HepG2 (cell line): ENCODE measurements at regions not wholly inside any gene's neighbourhood (a gene's known extent, or its start where the extent isn't known, plus 50 kb on each side); places are given as distances from the start of the nearest gene placed in this dataset.

ENCODE experiments used
- AHR ChIP-seq: IDR thresholded peaks from 2 replicates; pipeline ENCODE4 v1.6.1; 2018; ENCODE audit warnings: missing genetic modification reagents, missing compliant biosample characterization
- FIP1L1 ChIP-seq: fragments of 200-400 bp; formaldehyde crosslinking; IDR thresholded peaks from 2 replicates; pipeline ENCODE4 v1.6.1; 2018; ENCODE audit warnings: low read depth, mild to moderate bottlenecking, low read length, moderate library complexity, borderline replicate concordance; ENCODE audit not compliant: insufficient read depth
- HDAC1 ChIP-seq: sonication (generic); formaldehyde crosslinking; IDR thresholded peaks from 2 replicates; pipeline ENCODE4 v1.5.1; 2020; ENCODE audit warnings: mild to moderate bottlenecking, missing genetic modification reagents
- HDAC6 ChIP-seq: fragments of 200-600 bp; sonication (generic); IDR thresholded peaks from 2 replicates; pipeline ENCODE4 v1.7.0; 2017; ENCODE audit warnings: mild to moderate bottlenecking, antibody characterized with exemption, low read length, low read depth
- HIVEP1 ChIP-seq: sonication (generic); formaldehyde crosslinking; IDR thresholded peaks from 2 replicates; pipeline ENCODE4 v1.4.0; 2020; ENCODE audit warnings: mild to moderate bottlenecking, missing genetic modification reagents
- RFXANK ChIP-seq: IDR thresholded peaks from 2 replicates; pipeline ENCODE4 v1.6.1; 2016
- STAT5B ChIP-seq: sonication (generic); formaldehyde crosslinking; IDR thresholded peaks from 2 replicates; pipeline ENCODE4 v1.4.0; 2020; ENCODE audit warnings: missing genetic modification reagents
- SYNCRIP ChIP-seq: fragments of 200-400 bp; formaldehyde crosslinking; IDR thresholded peaks from 2 replicates; pipeline ENCODE4 v1.6.1; 2018; ENCODE audit warnings: mild to moderate bottlenecking, low read depth, low read length; ENCODE audit not compliant: insufficient read depth
- TEAD2 ChIP-seq: sonication (generic); formaldehyde crosslinking; IDR thresholded peaks from 2 replicates; pipeline ENCODE4 v1.9.0; 2021; ENCODE audit warnings: missing genetic modification reagents
- THAP11 ChIP-seq: IDR thresholded peaks from 2 replicates; pipeline ENCODE4 v1.6.1; 2016; ENCODE audit warnings: missing biosample characterization, missing genetic modification reagents
- ZNF224 ChIP-seq: sonication (generic); formaldehyde crosslinking; IDR thresholded peaks from 2 replicates; pipeline ENCODE4 v1.5.0; 2020; ENCODE audit warnings: mild to moderate bottlenecking, missing genetic modification reagents
- ZNF501 ChIP-seq: sonication (generic); formaldehyde crosslinking; IDR thresholded peaks from 2 replicates; pipeline ENCODE4 v1.5.1; 2020; ENCODE audit warnings: mild to moderate bottlenecking, moderate library complexity, missing genetic modification reagents
- ZNF556 ChIP-seq: sonication (generic); formaldehyde crosslinking; IDR thresholded peaks from 2 replicates; pipeline ENCODE4 v1.4.0; 2020; ENCODE audit warnings: mild to moderate bottlenecking, missing genetic modification reagents, borderline replicate concordance
- ZNF749 ChIP-seq: sonication (generic); formaldehyde crosslinking; IDR thresholded peaks from 2 replicates; pipeline ENCODE4 v1.8.0; 2022; ENCODE audit warnings: mild to moderate bottlenecking, missing genetic modification reagents, moderate library complexity, borderline replicate concordance
- ZNF75D ChIP-seq: sonication (generic); formaldehyde crosslinking; IDR thresholded peaks from 2 replicates; pipeline ENCODE4 v1.8.1; 2023; ENCODE audit warnings: missing genetic modification reagents, mild to moderate bottlenecking, borderline replicate concordance
- TF ChIP-seq, protein P1 (sequence below): sonication (generic); formaldehyde crosslinking; IDR thresholded peaks from 2 replicates; pipeline ENCODE4 v1.8.0; 2022; ENCODE audit warnings: low read depth, missing genetic modification reagents
- TF ChIP-seq, protein P2 (sequence below): sonication (generic); formaldehyde crosslinking; IDR thresholded peaks from 2 replicates; pipeline ENCODE4 v1.4.0; 2020; ENCODE audit warnings: mild to moderate bottlenecking, low read depth, missing genetic modification reagents
- TF ChIP-seq, protein P3 (sequence below): sonication (generic); formaldehyde crosslinking; IDR thresholded peaks from 2 replicates; pipeline ENCODE4 v1.5.1; 2020; ENCODE audit warnings: missing genetic modification reagents, mild to moderate bottlenecking, borderline replicate concordance
- TF ChIP-seq, protein P4 (sequence below): sonication (generic); formaldehyde crosslinking; IDR thresholded peaks from one replicate; pipeline ENCODE4 v1.5.1; 2020; ENCODE audit warnings: mild to moderate bottlenecking, missing genetic modification reagents; ENCODE audit errors: not compliant biosample characterization

DNA sequence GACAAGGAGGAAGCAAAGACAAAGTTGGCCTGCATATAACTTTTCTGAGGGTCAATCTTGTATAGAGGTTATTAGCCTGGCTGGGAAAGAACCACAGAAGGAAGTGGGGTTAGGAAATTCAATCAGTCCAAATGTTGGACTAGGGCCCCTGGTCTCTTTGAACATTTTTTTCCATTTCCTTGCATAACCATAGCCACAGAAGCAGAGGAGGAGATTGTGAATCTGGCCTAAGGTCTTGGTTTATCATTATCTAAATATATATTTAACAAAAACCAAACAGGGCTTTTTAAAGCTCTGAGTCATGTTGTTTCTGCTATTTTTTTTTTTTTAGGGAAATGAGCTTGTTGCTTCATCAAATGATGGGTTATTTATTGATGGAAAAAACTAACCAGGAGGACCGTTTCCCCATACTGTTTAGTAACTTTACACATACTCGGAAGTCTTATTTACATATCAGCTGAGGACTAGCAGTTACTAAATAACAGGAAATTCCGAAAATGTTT lies 97.7 kb upstream of the ACSL4 start (continued):
- TF ChIP-seq, protein P1, sequence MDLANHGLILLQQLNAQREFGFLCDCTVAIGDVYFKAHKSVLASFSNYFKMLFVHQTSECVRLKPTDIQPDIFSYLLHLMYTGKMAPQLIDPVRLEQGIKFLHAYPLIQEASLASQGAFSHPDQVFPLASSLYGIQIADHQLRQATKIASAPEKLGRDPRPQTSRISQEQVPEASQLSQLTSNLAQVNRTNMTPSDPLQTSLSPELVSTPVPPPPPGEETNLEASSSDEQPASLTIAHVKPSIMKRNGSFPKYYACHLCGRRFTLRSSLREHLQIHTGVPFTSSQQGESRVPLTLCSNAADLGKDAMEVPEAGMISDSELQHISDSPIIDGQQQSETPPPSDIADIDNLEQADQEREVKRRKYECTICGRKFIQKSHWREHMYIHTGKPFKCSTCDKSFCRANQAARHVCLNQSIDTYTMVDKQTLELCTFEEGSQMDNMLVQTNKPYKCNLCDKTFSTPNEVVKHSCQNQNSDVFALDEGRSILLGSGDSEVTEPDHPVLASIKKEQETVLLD (CRISPR knock-in tag), result no peak
- TF ChIP-seq SYNCRIP (no peak), ZNF556 (CRISPR knock-in tag) (no peak), STAT5B (no peak), ZNF749 (CRISPR knock-in tag) (no peak), ZNF224 (CRISPR knock-in tag) (no peak), HDAC1 (CRISPR knock-in tag) (no peak), THAP11 (no peak), HDAC6 (no peak), HIVEP1 (CRISPR knock-in tag) (no peak), ZNF501 (no peak), AHR (CRISPR knock-in tag) (no peak), RFXANK (CRISPR knock-in tag) (no peak), TEAD2 (CRISPR knock-in tag) (no peak), FIP1L1 (no peak), ZNF75D (no peak)
- TF ChIP-seq, protein P2, sequence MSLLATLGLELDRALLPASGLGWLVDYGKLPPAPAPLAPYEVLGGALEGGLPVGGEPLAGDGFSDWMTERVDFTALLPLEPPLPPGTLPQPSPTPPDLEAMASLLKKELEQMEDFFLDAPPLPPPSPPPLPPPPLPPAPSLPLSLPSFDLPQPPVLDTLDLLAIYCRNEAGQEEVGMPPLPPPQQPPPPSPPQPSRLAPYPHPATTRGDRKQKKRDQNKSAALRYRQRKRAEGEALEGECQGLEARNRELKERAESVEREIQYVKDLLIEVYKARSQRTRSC, result no peak
- TF ChIP-seq, protein P3, sequence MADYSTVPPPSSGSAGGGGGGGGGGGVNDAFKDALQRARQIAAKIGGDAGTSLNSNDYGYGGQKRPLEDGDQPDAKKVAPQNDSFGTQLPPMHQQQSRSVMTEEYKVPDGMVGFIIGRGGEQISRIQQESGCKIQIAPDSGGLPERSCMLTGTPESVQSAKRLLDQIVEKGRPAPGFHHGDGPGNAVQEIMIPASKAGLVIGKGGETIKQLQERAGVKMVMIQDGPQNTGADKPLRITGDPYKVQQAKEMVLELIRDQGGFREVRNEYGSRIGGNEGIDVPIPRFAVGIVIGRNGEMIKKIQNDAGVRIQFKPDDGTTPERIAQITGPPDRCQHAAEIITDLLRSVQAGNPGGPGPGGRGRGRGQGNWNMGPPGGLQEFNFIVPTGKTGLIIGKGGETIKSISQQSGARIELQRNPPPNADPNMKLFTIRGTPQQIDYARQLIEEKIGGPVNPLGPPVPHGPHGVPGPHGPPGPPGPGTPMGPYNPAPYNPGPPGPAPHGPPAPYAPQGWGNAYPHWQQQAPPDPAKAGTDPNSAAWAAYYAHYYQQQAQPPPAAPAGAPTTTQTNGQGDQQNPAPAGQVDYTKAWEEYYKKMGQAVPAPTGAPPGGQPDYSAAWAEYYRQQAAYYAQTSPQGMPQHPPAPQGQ (CRISPR knock-in tag), result no peak
- TF ChIP-seq, protein P4, sequence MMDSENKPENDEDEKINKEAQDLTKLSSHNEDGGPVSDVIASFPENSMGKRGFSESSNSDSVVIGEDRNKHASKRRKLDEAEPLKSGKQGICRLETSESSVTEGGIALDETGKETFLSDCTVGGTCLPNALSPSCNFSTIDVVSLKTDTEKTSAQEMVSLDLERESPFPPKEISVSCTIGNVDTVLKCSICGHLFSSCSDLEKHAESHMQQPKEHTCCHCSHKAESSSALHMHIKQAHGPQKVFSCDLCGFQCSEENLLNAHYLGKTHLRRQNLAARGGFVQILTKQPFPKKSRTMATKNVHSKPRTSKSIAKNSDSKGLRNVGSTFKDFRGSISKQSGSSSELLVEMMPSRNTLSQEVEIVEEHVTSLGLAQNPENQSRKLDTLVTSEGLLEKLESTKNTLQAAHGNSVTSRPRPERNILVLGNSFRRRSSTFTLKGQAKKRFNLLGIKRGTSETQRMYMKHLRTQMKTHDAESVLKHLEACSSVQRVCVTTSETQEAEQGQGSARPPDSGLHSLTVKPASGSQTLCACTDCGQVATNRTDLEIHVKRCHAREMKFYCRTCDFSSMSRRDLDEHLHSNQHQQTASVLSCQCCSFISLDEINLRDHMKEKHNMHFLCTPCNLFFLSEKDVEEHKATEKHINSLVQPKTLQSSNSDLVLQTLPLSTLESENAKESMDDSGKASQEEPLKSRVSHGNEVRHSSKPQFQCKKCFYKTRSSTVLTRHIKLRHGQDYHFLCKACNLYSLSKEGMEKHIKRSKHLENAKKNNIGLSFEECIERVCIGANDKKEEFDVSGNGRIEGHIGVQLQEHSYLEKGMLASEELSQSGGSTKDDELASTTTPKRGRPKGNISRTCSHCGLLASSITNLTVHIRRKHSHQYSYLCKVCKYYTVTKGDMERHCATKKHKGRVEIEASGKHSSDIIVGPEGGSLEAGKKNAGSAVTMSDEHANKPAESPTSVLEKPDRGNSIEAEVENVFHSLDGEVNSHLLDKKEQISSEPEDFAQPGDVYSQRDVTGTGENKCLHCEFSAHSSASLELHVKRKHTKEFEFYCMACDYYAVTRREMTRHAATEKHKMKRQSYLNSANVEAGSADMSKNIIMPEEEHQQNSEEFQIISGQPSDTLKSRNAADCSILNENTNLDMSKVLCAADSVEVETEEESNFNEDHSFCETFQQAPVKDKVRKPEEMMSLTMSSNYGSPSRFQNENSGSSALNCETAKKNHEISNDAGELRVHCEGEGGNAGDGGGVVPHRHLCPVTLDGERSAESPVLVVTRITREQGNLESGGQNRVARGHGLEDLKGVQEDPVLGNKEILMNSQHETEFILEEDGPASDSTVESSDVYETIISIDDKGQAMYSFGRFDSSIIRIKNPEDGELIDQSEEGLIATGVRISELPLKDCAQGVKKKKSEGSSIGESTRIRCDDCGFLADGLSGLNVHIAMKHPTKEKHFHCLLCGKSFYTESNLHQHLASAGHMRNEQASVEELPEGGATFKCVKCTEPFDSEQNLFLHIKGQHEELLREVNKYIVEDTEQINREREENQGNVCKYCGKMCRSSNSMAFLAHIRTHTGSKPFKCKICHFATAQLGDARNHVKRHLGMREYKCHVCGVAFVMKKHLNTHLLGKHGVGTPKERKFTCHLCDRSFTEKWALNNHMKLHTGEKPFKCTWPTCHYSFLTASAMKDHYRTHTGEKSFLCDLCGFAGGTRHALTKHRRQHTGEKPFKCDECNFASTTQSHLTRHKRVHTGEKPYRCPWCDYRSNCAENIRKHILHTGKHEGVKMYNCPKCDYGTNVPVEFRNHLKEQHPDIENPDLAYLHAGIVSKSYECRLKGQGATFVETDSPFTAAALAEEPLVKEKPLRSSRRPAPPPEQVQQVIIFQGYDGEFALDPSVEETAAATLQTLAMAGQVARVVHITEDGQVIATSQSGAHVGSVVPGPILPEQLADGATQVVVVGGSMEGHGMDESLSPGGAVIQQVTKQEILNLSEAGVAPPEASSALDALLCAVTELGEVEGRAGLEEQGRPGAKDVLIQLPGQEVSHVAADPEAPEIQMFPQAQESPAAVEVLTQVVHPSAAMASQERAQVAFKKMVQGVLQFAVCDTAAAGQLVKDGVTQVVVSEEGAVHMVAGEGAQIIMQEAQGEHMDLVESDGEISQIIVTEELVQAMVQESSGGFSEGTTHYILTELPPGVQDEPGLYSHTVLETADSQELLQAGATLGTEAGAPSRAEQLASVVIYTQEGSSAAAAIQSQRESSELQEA (CRISPR knock-in tag), result no peak
